ENCODE measurements at regions not wholly inside any gene's neighbourhood (a gene's known extent, or its start where the extent isn't known, plus 50 kb on each side); places are given as distances from the start of the nearest gene placed in this dataset.

GRCh38 chr13:30113551-30113950, 193.8 kb downstream of the KATNAL1 start:
- Histone ChIP-seq H3K4me3 (no peak overlapping the region), H3K27ac (peak overlapping the region; percentile 52 to 76)
- no peak for TF ChIP-seq CTCF (IDR thresholded peaks at IDR 0.05)
- no peak for DNase-seq (ENCODE audit: low spot score)

DNA sequence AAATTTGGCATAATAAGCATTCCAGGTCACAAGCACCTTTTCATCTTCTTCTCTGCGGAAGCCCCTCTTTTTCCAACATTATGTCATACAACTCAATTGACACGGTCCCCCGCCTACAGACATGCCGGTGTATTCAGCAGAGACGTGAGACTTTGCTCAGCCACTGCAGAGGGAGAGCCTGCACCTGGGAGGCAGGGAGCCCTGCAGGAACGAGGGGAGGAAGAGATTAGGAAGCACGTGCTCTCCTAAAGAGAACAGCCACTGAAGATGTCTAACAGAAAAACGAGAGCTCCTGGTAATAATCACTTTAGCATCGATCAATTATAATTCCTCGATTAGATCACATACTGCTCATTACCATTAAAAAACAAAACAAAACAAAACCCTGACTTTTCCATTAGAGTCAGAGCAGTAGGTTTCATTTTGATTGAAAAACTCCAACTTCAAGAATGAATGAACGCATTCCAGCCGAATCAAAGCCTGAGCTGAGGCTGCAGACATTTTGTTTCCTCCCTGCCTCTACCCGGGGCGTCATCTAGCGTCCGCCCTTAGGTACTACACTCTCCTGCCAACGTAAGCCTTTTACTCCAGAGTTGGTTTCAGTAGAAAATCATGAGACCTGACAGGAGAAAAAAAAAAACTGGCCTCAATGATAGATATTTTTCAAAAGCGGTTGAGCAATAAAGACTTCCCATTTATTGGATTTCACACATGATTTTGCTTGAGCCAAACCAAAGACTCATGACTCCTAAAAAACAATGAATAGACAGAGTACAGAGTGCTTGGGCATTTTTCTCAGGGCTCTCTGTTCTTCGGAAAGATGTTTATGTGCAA, 194.5 kb downstream of the KATNAL1 start:
- peak overlapping the region; percentile 26 for H3K4me3 ChIP-seq
- peak overlapping the region; percentile 52 to 76 for H3K27ac ChIP-seq
- TF ChIP-seq CTCF (IDR thresholded peaks at IDR 0.05) = peak; percentile 94
- DNase-seq (ENCODE audit: low spot score) = no peak

GRCh38 chr13:30111810-30112209, 195.5 kb downstream of the KATNAL1 start:
- no peak overlapping the region for H3K4me3 ChIP-seq
- TF ChIP-seq CTCF (IDR thresholded peaks at IDR 0.05) = no peak
- no peak overlapping the region for H3K27ac ChIP-seq
- no peak for DNase-seq (ENCODE audit: low spot score)

DNA sequence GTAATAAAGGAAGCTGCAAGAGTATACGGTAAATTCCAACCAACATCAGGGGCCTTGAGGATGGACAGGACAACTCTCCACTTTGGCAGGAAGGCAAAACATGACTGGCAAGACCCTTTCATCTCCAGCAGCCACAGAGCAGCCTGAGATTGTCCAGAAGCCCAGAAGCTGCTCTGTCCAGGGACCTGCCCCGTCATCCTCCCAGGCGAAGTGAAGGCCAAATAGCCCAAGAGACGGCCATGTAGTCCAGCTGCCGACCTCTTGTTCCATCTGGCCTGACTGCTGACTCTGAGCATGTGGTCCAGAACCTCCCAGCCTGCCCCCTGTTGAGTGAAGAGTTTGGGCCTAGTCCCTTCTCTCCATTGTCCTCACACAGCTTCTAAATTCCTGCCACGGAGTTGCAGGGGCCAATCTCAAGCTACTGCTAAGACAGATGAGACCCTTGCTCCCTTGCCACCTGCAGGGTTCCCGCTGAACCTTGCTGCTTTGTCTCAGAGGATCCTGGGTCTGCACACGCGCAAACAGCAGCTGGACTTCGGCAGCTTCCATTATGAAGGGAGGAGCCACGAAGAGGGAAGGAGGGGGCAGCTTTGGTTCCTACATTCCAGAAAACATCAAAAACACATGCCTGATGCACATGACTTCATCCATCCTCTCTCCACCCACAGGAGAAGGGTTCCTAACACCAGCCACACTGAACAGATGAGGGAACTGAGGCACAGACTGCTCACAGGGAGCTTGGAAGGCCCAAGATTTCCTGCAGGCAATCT, 196.9 kb downstream of the KATNAL1 start:
- Histone ChIP-seq H3K27ac (no peak overlapping the region), H3K4me3 (no peak overlapping the region)
- no peak for TF ChIP-seq CTCF (IDR thresholded peaks at IDR 0.05)
- no peak for DNase-seq (ENCODE audit: low spot score)

DNA sequence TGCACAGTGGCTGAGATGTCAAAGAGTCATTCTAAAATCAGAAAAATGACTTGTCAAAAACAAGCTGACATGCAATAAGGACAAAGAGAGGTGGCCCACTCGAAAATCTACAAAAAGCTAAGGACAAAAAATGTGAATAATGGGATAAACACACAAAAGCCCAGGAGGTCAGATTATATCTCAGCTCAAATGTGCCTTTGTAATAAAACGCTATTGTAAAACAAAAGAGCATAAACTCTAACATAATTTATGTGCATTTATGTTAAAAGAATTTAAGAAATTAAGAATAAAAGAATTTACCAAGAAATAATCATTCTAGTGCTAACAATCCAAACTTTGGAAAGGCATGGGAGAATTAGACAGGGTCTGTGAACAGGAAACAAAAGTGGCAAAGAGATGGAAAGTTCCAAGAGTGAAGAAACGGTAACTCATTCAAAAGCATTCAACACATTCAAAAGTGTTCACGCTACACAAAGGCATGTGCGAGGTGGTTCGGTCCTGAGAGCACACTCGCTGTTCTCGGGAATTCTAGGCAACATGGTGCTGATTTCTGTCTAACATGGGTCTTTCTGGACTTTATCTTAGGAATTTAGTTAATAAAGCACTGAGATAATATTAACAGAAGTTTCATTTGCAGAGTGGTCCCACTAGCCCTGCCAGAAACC, 197.7 kb downstream of the KATNAL1 start:
- no peak for TF ChIP-seq CTCF (IDR thresholded peaks at IDR 0.05)
- H3K4me3 ChIP-seq = no peak overlapping the region
- H3K27ac ChIP-seq = no peak overlapping the region
- no peak for DNase-seq (ENCODE audit: low spot score)

DNA sequence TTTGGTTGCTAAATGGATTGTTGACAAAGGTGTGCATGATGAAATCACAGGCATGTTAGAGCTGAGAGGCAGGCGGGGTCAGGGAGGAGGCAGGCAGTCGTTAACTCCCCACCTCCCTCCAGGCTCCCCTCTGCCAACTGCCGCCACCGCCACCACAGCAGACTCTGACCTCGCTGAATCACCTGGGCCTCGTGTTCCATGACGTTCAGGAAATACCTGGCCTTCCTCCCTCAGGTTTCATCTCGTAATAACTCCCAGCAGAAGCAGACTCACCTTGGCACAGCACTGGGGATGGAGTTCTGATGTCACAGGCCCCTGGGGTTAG, 198.5 kb downstream of the KATNAL1 start:
- Histone ChIP-seq H3K4me3 (no peak overlapping the region), H3K27ac (no peak overlapping the region)
- no peak for DNase-seq (ENCODE audit: low spot score)
- no peak for TF ChIP-seq CTCF (IDR thresholded peaks at IDR 0.05)

Measured in coronary artery (tissue), 2 donors.